ENCODE measurements at regions not wholly inside any gene's neighbourhood (a gene's known extent, or its start where the extent isn't known, plus 50 kb on each side); places are given as distances from the start of the nearest gene placed in this dataset.

DNA sequence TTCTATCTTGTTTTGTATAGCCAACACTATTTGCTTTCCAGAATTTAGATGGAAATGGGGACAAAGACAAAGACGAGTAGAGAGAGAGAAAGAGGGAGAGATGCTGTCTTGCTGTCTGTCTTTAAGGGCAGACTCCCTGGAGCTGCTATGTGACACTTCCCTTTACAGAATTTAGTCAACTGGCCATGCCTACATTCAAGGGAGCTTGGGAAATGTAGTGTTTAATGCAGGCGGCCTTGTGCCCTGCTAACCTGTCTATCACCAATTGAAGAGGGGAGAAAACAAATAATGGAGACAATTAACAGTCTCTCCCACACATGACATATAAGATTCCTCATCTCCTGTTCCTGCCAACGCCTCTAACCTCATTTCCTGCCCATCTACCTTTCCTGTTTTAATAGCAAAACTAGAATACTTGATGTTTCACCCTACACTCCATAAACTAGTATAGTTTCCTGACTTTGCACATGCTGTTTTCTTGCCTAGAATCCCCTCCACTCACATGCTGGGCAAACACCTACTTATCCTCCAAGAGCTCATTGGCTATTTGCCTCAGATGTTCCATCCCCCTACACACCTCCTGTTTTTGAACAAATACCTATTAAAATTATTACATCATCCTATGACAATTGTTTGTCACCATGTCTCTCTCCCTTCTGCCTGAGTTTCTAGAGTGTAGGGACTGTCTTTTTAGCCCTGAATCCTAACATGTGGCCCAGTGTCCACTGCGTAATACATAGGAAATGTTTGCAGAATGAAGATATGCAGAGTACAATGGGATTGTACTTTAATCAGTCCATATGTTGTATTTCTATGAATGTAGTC, 117.2 kb downstream of the SLC25A24 start:
- H3K4me3 ChIP-seq (ENCODE audit: low read length): no peak overlapping the region

GRCh38 chr1:108082001-108082400, 117.0 kb upstream of the VAV3 start:
- H3K9me3 ChIP-seq (ENCODE audit: low read depth, low read length): no peaks in the 10 kb centered on the region
- peaks cover 53% of the 10 kb centered on the region for H3K4me1 ChIP-seq (ENCODE audit: insufficient read depth, low read length)
- H3K27me3 ChIP-seq (ENCODE audit: insufficient read depth, low read length): no peaks in the 10 kb centered on the region
- H3K4me3 ChIP-seq (ENCODE audit: low read length): no peak overlapping the region

More for the DNA sequence above, 117.2 kb downstream of the SLC25A24 start:
- Histone ChIP-seq H3K9me3 (ENCODE audit: low read depth, low read length) (no peaks in the 10 kb centered on the region), H3K4me1 (ENCODE audit: insufficient read depth, low read length) (peaks cover 46% of the 10 kb centered on the region), H3K27me3 (ENCODE audit: insufficient read depth, low read length) (no peaks in the 10 kb centered on the region)

- Histone ChIP-seq H3K4me3 (ENCODE audit: low read length) (no peak overlapping the region), H3K9me3 (ENCODE audit: low read depth, low read length) (no peaks in the 10 kb centered on the region), H3K4me1 (ENCODE audit: insufficient read depth, low read length) (peaks cover 57% of the 10 kb centered on the region), H3K27me3 (ENCODE audit: insufficient read depth, low read length) (no peaks in the 10 kb centered on the region)
Observed at GRCh38 chr1:108080448-108080847, 115.5 kb upstream of the VAV3 start.

DNA sequence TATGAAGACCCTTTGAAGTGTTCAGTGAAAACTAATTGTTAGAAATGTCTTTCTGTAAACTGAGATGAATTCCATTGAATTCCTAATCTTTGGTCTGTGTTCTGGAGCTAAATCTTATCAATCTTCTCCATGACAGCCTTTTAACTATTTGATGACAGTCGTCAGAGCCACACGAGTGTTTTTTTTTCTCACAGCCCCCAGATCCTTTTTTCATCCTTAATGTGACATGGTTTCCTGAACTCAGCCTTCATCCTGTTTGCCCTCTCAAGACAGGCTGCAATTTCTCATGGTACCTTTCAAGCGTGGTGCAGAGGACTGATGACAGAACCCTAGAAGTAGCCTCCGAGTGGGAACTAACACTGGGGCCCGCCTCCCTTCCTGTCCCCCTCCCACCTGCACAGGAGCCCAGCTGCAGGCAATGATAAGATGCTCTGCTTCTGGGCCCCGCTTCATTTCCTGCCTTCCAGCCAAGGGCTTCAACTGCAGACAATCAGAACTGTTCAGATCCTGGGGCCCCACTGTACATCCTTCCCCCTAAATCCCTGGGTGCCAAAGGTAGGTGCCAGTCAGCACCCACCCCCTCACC, 114.6 kb upstream of the VAV3 start:
- Histone ChIP-seq H3K4me1 (ENCODE audit: insufficient read depth, low read length) (peaks cover 62% of the 10 kb centered on the region), H3K9me3 (ENCODE audit: low read depth, low read length) (no peaks in the 10 kb centered on the region), H3K27me3 (ENCODE audit: insufficient read depth, low read length) (no peaks in the 10 kb centered on the region), H3K4me3 (ENCODE audit: low read length) (no peak overlapping the region)

GRCh38 chr1:108077991-108078390, 113.0 kb upstream of the VAV3 start:
- no peaks in the 10 kb centered on the region for H3K27me3 ChIP-seq (ENCODE audit: insufficient read depth, low read length)
- no peak overlapping the region for H3K4me3 ChIP-seq (ENCODE audit: low read length)
- H3K9me3 ChIP-seq (ENCODE audit: low read depth, low read length): no peaks in the 10 kb centered on the region
- peaks cover 66% of the 10 kb centered on the region for H3K4me1 ChIP-seq (ENCODE audit: insufficient read depth, low read length)

DNA sequence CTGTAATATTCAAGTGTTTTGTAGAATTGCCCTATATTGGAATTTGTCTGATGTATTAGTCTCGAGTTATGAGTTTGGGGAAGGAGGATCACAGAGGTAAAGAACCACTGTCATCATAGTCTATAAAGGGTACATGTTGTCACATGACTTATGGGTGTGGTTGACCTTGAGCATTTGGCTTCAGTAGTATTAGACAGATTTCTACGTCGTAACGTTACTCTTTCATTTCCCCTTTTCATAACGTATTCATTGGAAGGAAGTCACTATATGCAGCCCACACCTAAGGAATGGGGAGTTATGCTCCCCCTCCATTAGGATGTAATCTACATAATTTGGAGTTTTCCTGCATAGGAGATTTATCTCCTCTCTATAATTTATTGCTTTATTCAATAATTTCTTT, 110.1 kb upstream of the VAV3 start:
- Histone ChIP-seq H3K4me1 (ENCODE audit: insufficient read depth, low read length) (peaks cover 54% of the 10 kb centered on the region), H3K4me3 (ENCODE audit: low read length) (no peak overlapping the region), H3K27me3 (ENCODE audit: insufficient read depth, low read length) (no peaks in the 10 kb centered on the region), H3K9me3 (ENCODE audit: low read depth, low read length) (no peaks in the 10 kb centered on the region)

- Histone ChIP-seq H3K27me3 (ENCODE audit: insufficient read depth, low read length) (no peaks in the 10 kb centered on the region), H3K9me3 (ENCODE audit: low read depth, low read length) (no peaks in the 10 kb centered on the region), H3K4me1 (ENCODE audit: insufficient read depth, low read length) (peaks cover 39% of the 10 kb centered on the region), H3K4me3 (ENCODE audit: low read length) (no peak overlapping the region)
Observed at GRCh38 chr1:108072776-108073175, 107.8 kb upstream of the VAV3 start.

DNA sequence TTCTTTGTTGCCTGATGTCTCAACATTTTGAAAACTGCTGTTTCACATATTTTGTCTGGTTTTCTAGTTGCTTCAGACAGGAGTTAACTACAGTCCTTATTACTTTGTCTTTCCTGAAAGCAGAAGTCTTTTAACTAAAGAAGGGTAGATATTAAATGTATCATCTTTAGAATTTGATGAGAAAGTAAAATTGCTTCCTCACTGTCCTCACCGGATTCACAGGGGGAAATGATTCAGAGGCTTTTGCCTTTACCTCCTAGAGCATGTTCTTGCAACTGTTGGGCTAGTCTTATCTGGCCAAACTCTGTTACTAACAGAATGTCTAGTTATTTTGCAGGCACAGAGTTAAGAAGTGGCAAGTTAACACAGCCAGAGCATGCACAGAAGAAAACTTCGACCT, 107.2 kb upstream of the VAV3 start:
- Histone ChIP-seq H3K4me3 (ENCODE audit: low read length) (no peak overlapping the region), H3K4me1 (ENCODE audit: insufficient read depth, low read length) (peaks cover 34% of the 10 kb centered on the region), H3K9me3 (ENCODE audit: low read depth, low read length) (no peaks in the 10 kb centered on the region), H3K27me3 (ENCODE audit: insufficient read depth, low read length) (no peaks in the 10 kb centered on the region)

GRCh38 chr1:108071601-108072000, 106.6 kb upstream of the VAV3 start:
- Histone ChIP-seq H3K4me3 (ENCODE audit: low read length) (no peak overlapping the region), H3K9me3 (ENCODE audit: low read depth, low read length) (no peaks in the 10 kb centered on the region), H3K4me1 (ENCODE audit: insufficient read depth, low read length) (peaks cover 34% of the 10 kb centered on the region), H3K27me3 (ENCODE audit: insufficient read depth, low read length) (no peaks in the 10 kb centered on the region)

- H3K27me3 ChIP-seq (ENCODE audit: insufficient read depth, low read length): no peaks in the 10 kb centered on the region
- no peaks in the 10 kb centered on the region for H3K9me3 ChIP-seq (ENCODE audit: low read depth, low read length)
- no peak overlapping the region for H3K4me3 ChIP-seq (ENCODE audit: low read length)
- peaks cover 33% of the 10 kb centered on the region for H3K4me1 ChIP-seq (ENCODE audit: insufficient read depth, low read length)
Observed at GRCh38 chr1:108070662-108071061, 105.7 kb upstream of the VAV3 start.

GRCh38 chr1:108067884-108068540, 103.0 kb upstream of the VAV3 start:
- peaks cover 24% of the 10 kb centered on the region for H3K4me1 ChIP-seq (ENCODE audit: insufficient read depth, low read length)

GRCh38 chr1:108066808-108067207, 101.8 kb upstream of the VAV3 start:
- no peak overlapping the region for H3K4me3 ChIP-seq (ENCODE audit: low read length)
- H3K9me3 ChIP-seq (ENCODE audit: low read depth, low read length): peaks cover 2% of the 10 kb centered on the region
- H3K27me3 ChIP-seq (ENCODE audit: insufficient read depth, low read length): no peaks in the 10 kb centered on the region
- H3K4me1 ChIP-seq (ENCODE audit: insufficient read depth, low read length): peaks cover 13% of the 10 kb centered on the region

More at GRCh38 chr1:108067884-108068540, 103.0 kb upstream of the VAV3 start:
- no peak overlapping the region for H3K4me3 ChIP-seq (ENCODE audit: low read length)
- no peaks in the 10 kb centered on the region for H3K27me3 ChIP-seq (ENCODE audit: insufficient read depth, low read length)
- no peaks in the 10 kb centered on the region for H3K9me3 ChIP-seq (ENCODE audit: low read depth, low read length)

- no peaks in the 10 kb centered on the region for H3K27me3 ChIP-seq (ENCODE audit: insufficient read depth, low read length)
- no peak overlapping the region for H3K4me3 ChIP-seq (ENCODE audit: low read length)
- H3K4me1 ChIP-seq (ENCODE audit: insufficient read depth, low read length): peaks cover 14% of the 10 kb centered on the region
- peaks cover 6% of the 10 kb centered on the region for H3K9me3 ChIP-seq (ENCODE audit: low read depth, low read length)
Observed at GRCh38 chr1:108064255-108064654, 99.3 kb upstream of the VAV3 start.

DNA sequence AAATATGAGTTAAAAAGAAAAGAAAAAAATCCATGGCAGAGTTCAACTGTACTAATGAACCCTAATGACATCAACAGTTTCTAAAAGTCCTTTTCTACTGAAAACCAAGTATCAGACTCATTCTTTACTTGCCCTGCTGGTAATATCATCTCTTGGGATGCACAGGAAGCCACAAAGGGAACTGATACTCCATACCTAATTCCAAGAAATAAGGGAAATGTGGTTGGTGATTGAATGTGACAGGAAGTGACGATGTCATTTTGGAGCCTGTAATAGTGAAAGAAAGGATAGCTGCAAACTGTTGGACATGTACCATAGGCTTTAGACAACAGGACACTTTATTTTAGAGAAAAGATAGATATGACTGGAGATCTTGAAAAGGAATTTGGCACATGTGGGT, 98.7 kb upstream of the VAV3 start:
- Histone ChIP-seq H3K4me3 (ENCODE audit: low read length) (no peak overlapping the region), H3K9me3 (ENCODE audit: low read depth, low read length) (peaks cover 6% of the 10 kb centered on the region), H3K4me1 (ENCODE audit: insufficient read depth, low read length) (peaks cover 19% of the 10 kb centered on the region), H3K27me3 (ENCODE audit: insufficient read depth, low read length) (no peaks in the 10 kb centered on the region)

GRCh38 chr1:108059945-108060344, 95.0 kb upstream of the VAV3 start:
- H3K4me3 ChIP-seq (ENCODE audit: low read length): no peak overlapping the region
- H3K4me1 ChIP-seq (ENCODE audit: insufficient read depth, low read length): peaks cover 38% of the 10 kb centered on the region
- H3K9me3 ChIP-seq (ENCODE audit: low read depth, low read length): peaks cover 6% of the 10 kb centered on the region
- no peaks in the 10 kb centered on the region for H3K27me3 ChIP-seq (ENCODE audit: insufficient read depth, low read length)

All from mononuclear cell (primary cell).